Neutrophil (primary cell): ENCODE measurements at regions not wholly inside any gene's neighbourhood (a gene's known extent, or its start where the extent isn't known, plus 50 kb on each side); places are given as distances from the start of the nearest gene placed in this dataset.

Source experiments
- H3K27ac ChIP-seq: fragments of 200-600 bp; sonication (generic); 2 replicates; pipeline ENCODE4 v1.5.1; 2016; ENCODE audit warnings: mild to moderate bottlenecking, moderate library complexity
- H3K27me3 ChIP-seq: fragments of 200-600 bp; sonication (generic); 2 replicates; pipeline ENCODE4 v1.6.0; 2016; ENCODE audit warnings: mild to moderate bottlenecking
- H3K36me3 ChIP-seq: fragments of 200-600 bp; sonication (generic); 2 replicates; pipeline ENCODE4 v1.5.1; 2017
- H3K4me1 ChIP-seq, 2 experiments: fragments of 200-600 bp in 1 of 2; sonication (generic) in 1 of 2; 1 replicate in 1 of 2; 2 replicates in 1 of 2; pipeline versions ENCODE4 v1.5.1 to v1.6.1; 2013 to 2016; ENCODE audit warnings: low read depth in 1 of 2, low read length in 1 of 2, mild to moderate bottlenecking in 1 of 2, moderate library complexity in 1 of 2; ENCODE audit not compliant: control insufficient read depth in 1 of 2, insufficient read depth in 1 of 2
- H3K4me3 ChIP-seq, 2 experiments: fragments of 200-600 bp in 1 of 2; sonication (generic) in 1 of 2; 1 replicate in 1 of 2; 2 replicates in 1 of 2; pipeline ENCODE4 v1.5.1; 2013 to 2016; ENCODE audit warnings: low read depth in 1 of 2, low read length in 1 of 2, mild to moderate bottlenecking in 1 of 2, moderate library complexity in 1 of 2
- H3K9me3 ChIP-seq: fragments of 200-600 bp; sonication (generic); 2 replicates; pipeline ENCODE4 v1.5.1; 2016
- TF ChIP-seq, protein P1 (sequence below): fragments of 200-600 bp; sonication (generic); IDR thresholded peaks from 2 replicates; pipeline ENCODE4 v1.5.1; 2016; ENCODE audit warnings: antibody characterized with exemption

DNA sequence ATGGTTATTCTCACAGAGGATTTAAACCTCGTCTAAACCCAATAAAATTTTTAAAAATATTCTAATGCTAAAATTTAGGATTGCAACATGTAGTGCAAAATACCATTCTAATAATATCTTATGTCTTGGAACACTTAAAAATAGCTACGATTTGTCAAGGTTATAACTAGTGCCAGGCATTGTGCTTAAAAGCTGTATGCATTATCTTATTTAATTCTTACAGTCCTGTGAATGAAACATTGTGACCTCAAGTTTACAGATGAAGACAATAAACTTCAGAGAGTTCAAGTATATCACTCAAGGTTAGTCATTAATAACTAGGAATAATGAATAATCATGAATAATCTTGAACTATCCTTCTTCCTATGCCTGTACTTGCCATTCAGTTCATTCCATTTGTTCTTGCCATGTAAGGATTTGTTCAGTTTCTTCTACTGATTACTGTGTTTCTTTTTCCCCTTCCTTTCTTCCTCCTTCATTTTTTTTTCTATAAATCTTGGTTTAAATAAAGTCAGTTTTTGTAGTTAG, 897.6 kb upstream of the NR2F2 start:
- Histone ChIP-seq H3K9me3 (no peaks in the 10 kb centered on the region), H3K4me1 (no peaks in the 10 kb centered on the region), H3K4me3 (no peak overlapping the region)

DNA sequence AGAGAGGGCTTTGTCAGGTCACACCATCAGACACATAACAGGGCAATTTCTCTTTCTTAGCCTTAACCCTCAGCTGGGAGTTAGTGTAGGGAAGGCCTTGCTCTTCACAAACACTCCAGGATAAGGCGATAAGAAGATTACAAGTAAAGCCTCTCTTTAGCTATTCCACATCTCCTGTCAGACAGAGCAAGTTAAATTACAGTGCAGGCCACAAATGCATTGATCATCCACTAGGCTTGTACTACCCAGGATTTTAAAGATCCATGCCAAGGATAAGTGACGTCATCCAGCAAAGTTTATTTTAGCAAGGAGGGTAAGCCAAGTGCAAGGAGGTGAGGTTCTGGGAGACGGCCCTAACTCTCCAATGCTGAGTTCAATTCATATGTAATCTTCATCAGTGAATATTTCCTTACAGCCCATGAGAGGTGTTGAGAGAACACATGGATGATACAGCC, 890.6 kb upstream of the NR2F2 start:
- H3K27me3 ChIP-seq: no peaks in the 10 kb centered on the region
- no peaks in the 10 kb centered on the region for H3K36me3 ChIP-seq
- no peaks in the 10 kb centered on the region for H3K9me3 ChIP-seq
- no peak overlapping the region for H3K27ac ChIP-seq
- no peak overlapping the region for H3K4me3 ChIP-seq
- H3K4me1 ChIP-seq: no peaks in the 10 kb centered on the region
- TF ChIP-seq, protein P1, sequence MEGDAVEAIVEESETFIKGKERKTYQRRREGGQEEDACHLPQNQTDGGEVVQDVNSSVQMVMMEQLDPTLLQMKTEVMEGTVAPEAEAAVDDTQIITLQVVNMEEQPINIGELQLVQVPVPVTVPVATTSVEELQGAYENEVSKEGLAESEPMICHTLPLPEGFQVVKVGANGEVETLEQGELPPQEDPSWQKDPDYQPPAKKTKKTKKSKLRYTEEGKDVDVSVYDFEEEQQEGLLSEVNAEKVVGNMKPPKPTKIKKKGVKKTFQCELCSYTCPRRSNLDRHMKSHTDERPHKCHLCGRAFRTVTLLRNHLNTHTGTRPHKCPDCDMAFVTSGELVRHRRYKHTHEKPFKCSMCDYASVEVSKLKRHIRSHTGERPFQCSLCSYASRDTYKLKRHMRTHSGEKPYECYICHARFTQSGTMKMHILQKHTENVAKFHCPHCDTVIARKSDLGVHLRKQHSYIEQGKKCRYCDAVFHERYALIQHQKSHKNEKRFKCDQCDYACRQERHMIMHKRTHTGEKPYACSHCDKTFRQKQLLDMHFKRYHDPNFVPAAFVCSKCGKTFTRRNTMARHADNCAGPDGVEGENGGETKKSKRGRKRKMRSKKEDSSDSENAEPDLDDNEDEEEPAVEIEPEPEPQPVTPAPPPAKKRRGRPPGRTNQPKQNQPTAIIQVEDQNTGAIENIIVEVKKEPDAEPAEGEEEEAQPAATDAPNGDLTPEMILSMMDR: no peak

More for the DNA sequence above, 897.6 kb upstream of the NR2F2 start:
- Histone ChIP-seq H3K27ac (no peak overlapping the region), H3K27me3 (no peaks in the 10 kb centered on the region), H3K36me3 (no peaks in the 10 kb centered on the region)
- TF ChIP-seq, protein P1: no peak

DNA sequence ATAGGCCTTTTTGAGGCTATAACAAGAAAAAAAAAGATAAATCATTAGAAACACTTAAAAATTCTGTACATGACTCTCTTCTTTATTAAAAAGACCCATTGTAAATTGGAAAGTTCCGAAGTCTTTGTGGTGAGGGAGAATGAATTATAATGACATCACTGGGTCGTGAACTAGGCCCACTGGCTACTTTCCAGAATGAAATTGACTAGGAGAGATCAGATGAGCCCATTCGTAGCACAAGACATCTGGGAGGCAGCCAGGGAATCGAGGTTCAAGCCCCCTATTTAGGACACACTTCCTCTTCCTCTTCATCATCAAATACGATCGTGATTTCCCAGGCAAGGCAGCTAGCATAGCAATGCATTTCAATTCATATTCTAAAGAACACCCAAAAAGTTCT, 889.8 kb upstream of the NR2F2 start:
- TF ChIP-seq, protein P1: no peak
- no peak overlapping the region for H3K4me3 ChIP-seq
- no peaks in the 10 kb centered on the region for H3K27me3 ChIP-seq
- H3K36me3 ChIP-seq: no peaks in the 10 kb centered on the region
- H3K27ac ChIP-seq: no peak overlapping the region
- H3K9me3 ChIP-seq: no peaks in the 10 kb centered on the region
- no peaks in the 10 kb centered on the region for H3K4me1 ChIP-seq

DNA sequence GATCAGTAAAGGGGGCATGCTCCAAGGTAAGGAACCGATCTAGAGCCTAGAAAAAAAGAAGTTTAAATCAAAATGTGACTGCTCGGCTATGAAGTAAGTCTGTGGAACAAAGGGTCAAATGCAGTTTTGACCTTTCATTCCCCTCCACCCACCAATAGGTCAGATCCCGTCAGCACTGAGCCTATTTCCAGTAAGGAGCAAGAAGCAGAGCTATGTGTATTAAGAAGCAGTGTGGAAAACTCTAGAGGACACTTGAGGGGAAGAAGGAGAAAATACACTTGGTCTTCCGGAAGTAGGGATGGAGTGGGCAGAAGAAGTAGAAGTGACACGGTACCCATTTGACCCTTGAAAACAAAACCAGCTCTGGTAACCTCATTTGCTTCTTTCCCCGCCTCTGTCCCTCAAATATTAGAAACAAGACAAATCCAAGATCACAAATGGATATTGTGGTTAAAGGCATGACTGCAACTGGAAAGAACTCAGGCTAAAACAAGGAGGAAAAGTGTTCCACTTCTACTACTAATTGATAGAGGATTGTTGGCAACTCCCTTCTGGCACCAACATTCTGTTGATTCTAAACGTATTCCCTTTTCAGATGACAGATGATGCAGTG, 888.3 kb upstream of the NR2F2 start:
- TF ChIP-seq, protein P1: no peak
- H3K9me3 ChIP-seq: no peaks in the 10 kb centered on the region
- no peaks in the 10 kb centered on the region for H3K4me1 ChIP-seq

DNA sequence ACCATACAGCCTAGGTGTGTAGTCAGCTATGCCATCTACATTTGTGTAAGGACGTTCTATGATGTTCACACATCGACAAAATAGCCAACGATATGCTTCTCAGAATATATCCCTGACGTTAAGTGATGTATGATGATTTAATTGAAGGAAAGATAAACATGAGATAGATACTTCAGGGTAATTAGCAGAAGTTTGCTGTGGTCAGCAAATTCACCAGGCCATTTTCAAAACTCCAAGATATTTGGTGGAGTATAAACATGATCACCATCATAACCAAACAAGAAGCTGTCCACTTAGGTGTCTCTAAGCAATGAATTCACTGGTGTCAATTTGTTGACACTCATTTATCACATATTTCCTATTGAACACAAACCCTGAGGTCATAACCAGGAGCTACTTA, 885.6 kb upstream of the NR2F2 start:
- Histone ChIP-seq H3K9me3 (no peaks in the 10 kb centered on the region), H3K4me1 (no peaks in the 10 kb centered on the region), H3K27me3 (no peaks in the 10 kb centered on the region), H3K36me3 (no peaks in the 10 kb centered on the region), H3K4me3 (no peak overlapping the region), H3K27ac (no peak overlapping the region)
- TF ChIP-seq, protein P1: no peak

More for the DNA sequence above, 888.3 kb upstream of the NR2F2 start:
- Histone ChIP-seq H3K27ac (no peak overlapping the region), H3K27me3 (no peaks in the 10 kb centered on the region), H3K4me3 (no peak overlapping the region), H3K36me3 (no peaks in the 10 kb centered on the region)
